Breast epithelium (tissue), 4 donors: ENCODE measurements at regions not wholly inside any gene's neighbourhood (a gene's known extent, or its start where the extent isn't known, plus 50 kb on each side); places are given as distances from the start of the nearest gene placed in this dataset.

Experiments used
- DNase-seq, 2 donors: peaks; one replicate each; pipeline ENCODE4 v3.0.0-alpha.2; 2019; ENCODE audit warnings: low spot score in 2 of 2
- H3K27ac ChIP-seq, 2 donors: fragments of 200-600 bp; sonication (generic) in 1 of 2; one replicate each; pipeline ENCODE4 v1.5.1; 2016 to 2019; ENCODE audit warnings: mild to moderate bottlenecking in 1 of 2
- H3K27me3 ChIP-seq, 2 donors: fragments of 200-600 bp; sonication (generic) in 1 of 2; one replicate each; pipeline versions ENCODE4 v1.5.1 to v1.6.0; 2017 to 2019; ENCODE audit warnings: control low read depth in 1 of 2, mild to moderate bottlenecking in 1 of 2
- H3K36me3 ChIP-seq: fragments of 200-600 bp; one replicate; pipeline ENCODE4 v1.5.1; 2019
- H3K4me1 ChIP-seq, 2 donors: fragments of 200-600 bp; sonication (generic); one replicate each; pipeline ENCODE4 v1.5.1; 2016 to 2019; ENCODE audit warnings: control low read depth in 1 of 2
- H3K4me3 ChIP-seq, 3 donors: fragments of 200-600 bp; sonication (generic); 1 replicate in 2 of 3; 2 replicates in 1 of 3; pipeline ENCODE4 v1.5.1; 2016 to 2019; ENCODE audit warnings: mild to moderate bottlenecking in 3 of 3, moderate library complexity in 2 of 3
- H3K9me3 ChIP-seq, 2 donors: fragments of 200-600 bp; sonication (generic) in 1 of 2; one replicate each; pipeline ENCODE4 v1.5.1; 2016 to 2019; ENCODE audit warnings: control low read depth in 1 of 2
- CTCF ChIP-seq, 3 donors: fragments of 450-650 bp; IDR thresholded peaks; one replicate each; pipeline ENCODE4 v1.5.1; 2016 to 2017; ENCODE audit warnings: antibody characterized with exemption in 3 of 3, mild to moderate bottlenecking in 3 of 3, moderate library complexity in 3 of 3
- POLR2A ChIP-seq: fragments of 450-650 bp; IDR thresholded peaks from one replicate; pipeline ENCODE4 v1.6.1; 2016; ENCODE audit warnings: antibody characterized with exemption, mild to moderate bottlenecking, moderate library complexity
- POLR2AphosphoS5 ChIP-seq, 3 donors: sonication (generic); formaldehyde crosslinking; IDR thresholded peaks; one replicate each; pipeline ENCODE4 v1.6.1; 2017; ENCODE audit warnings: antibody characterized with exemption in 3 of 3
- intact Hi-C: fragments of 100-400 bp; cut with DNase I; formaldehyde crosslinking; loops from one replicate; pipeline ENCODE4 v1.15.1; 2023; ENCODE audit warnings: low total_unique reads

GRCh38 chr13:50303963-50304721 lies 288.9 kb downstream of the KCNRG start:
- H3K27me3 ChIP-seq = no peaks in the 10 kb centered on the region
- H3K36me3 ChIP-seq = no peaks in the 10 kb centered on the region
- TF ChIP-seq CTCF (IDR thresholded peaks at IDR 0.05) = no peak
- TF ChIP-seq POLR2A = no peak
- no peak for TF ChIP-seq POLR2AphosphoS5 (IDR thresholded peaks at IDR 0.05)
- intact Hi-C loops = no loop called here
- no peaks in the 10 kb centered on the region for H3K4me1 ChIP-seq
- H3K27ac ChIP-seq = no peak overlapping the region
- no peak overlapping the region for H3K4me3 ChIP-seq
- H3K9me3 ChIP-seq = no peaks in the 10 kb centered on the region
- DNase-seq = no peak

- H3K4me1 ChIP-seq = no peaks in the 10 kb centered on the region
- DNase-seq = no peak
- no peak overlapping the region for H3K27ac ChIP-seq
- no peaks in the 10 kb centered on the region for H3K36me3 ChIP-seq
- TF ChIP-seq POLR2AphosphoS5 (IDR thresholded peaks at IDR 0.05) (no peak), POLR2A (no peak), CTCF (IDR thresholded peaks at IDR 0.05) (no peak)
- no peaks in the 10 kb centered on the region for H3K27me3 ChIP-seq
- intact Hi-C loops = no loop called here
- H3K9me3 ChIP-seq = no peaks in the 10 kb centered on the region
- H3K4me3 ChIP-seq = no peak overlapping the region
These were observed 290.9 kb downstream of the KCNRG start for GRCh38 chr13:50306156-50306555.

- TF ChIP-seq CTCF (IDR thresholded peaks at IDR 0.05) = no peak
- TF ChIP-seq POLR2AphosphoS5 (IDR thresholded peaks at IDR 0.05) = no peak
- TF ChIP-seq POLR2A = no peak
- no peak for DNase-seq
- H3K27ac ChIP-seq = no peak overlapping the region
- H3K9me3 ChIP-seq = no peaks in the 10 kb centered on the region
- intact Hi-C loops = no loop called here
- no peaks in the 10 kb centered on the region for H3K36me3 ChIP-seq
- no peaks in the 10 kb centered on the region for H3K4me1 ChIP-seq
- no peak overlapping the region for H3K4me3 ChIP-seq
- no peaks in the 10 kb centered on the region for H3K27me3 ChIP-seq
These were observed 294.1 kb downstream of the KCNRG start for GRCh38 chr13:50309318-50309717.

- no peak overlapping the region for H3K4me3 ChIP-seq
- no peak for DNase-seq
- H3K9me3 ChIP-seq = no peaks in the 10 kb centered on the region
- no peaks in the 10 kb centered on the region for H3K27me3 ChIP-seq
- TF ChIP-seq POLR2A = no peak
- no peak for TF ChIP-seq CTCF (IDR thresholded peaks at IDR 0.05)
- TF ChIP-seq POLR2AphosphoS5 (IDR thresholded peaks at IDR 0.05) = no peak
- no peak overlapping the region for H3K27ac ChIP-seq
- no peaks in the 10 kb centered on the region for H3K4me1 ChIP-seq
- H3K36me3 ChIP-seq = no peaks in the 10 kb centered on the region
- intact Hi-C loops = loop anchor here (1.0 kb wide), 1 partner anchor 17 kb away; no protein-coding TSS in a partner anchor
These were observed 294.8 kb downstream of the KCNRG start for GRCh38 chr13:50309882-50310594.

- no peaks in the 10 kb centered on the region for H3K27me3 ChIP-seq
- no peak for DNase-seq
- H3K4me3 ChIP-seq = no peak overlapping the region
- H3K9me3 ChIP-seq = no peaks in the 10 kb centered on the region
- no peak overlapping the region for H3K27ac ChIP-seq
- intact Hi-C loops = loop anchor here (1.0 kb wide), 1 partner anchor 17 kb away; no protein-coding TSS in a partner anchor
- H3K4me1 ChIP-seq = no peaks in the 10 kb centered on the region
- TF ChIP-seq POLR2AphosphoS5 (IDR thresholded peaks at IDR 0.05) (no peak), CTCF (IDR thresholded peaks at IDR 0.05) (no peak), POLR2A (no peak)
- no peaks in the 10 kb centered on the region for H3K36me3 ChIP-seq
These were observed 295.5 kb downstream of the KCNRG start for GRCh38 chr13:50310734-50311133.
